GM18868 (cell line): ENCODE measurements at regions not wholly inside any gene's neighbourhood (a gene's known extent, or its start where the extent isn't known, plus 50 kb on each side); places are given as distances from the start of the nearest gene placed in this dataset.
A peak's percentile ranks its signal among the peaks of the same experiment; 100 is the strongest.
"Not testable (repeated sequence)": the region's sequence is repeated elsewhere in the genome, so short reads cannot be mapped to it uniquely, and the experiment has no call there.

Experiments used
- ATAC-seq: cut with Tn5 transposase; IDR thresholded peaks from one replicate; pipeline ENCODE4 v1.9.1; 2021; ENCODE audit warnings: mild to moderate bottlenecking, moderate library complexity; ENCODE audit not compliant: unreplicated experiment

GRCh38 chr7:91618776-91619765, 261.4 kb downstream of the MTERF1 start:
- no peak for ATAC-seq

DNA sequence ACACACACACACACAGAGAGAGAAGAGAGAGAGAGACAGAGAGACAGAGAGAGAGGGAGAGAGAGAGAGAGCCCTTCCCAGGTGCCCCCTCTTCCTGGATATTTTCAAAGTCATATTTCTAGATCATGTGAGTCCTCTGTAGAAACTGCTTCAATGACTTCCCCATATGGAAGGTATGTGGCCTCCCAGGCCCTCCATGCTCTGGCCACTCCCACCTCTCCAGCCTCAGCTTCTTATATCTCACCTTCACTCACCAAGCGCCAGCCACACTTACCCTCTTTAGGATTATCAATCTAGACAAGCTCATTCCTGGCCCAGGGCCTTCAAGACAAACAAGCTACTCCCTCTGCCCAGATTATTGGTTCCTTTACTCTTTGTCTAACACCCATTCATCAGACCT, 259.7 kb downstream of the MTERF1 start:
- no peak for ATAC-seq

DNA sequence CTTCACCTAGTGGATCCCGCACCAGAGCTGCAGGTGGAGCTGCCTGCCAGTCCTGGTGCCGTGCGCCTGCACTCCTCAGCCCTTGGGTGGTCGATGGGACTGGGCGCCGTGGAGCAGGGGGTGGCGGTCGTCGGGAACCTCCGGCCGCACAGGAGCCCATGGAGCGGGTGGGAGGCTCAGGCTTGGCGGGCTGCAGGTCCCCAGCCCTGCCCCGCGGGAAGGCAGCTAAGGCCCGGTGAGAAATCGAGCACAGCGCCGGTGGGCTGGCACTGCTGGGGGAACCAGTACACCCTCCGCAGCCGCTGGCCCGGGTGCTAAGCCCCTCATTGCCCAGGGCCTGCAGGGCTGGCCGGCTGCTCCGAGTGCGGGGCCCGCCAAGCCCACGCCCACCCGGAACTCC, 253.2 kb downstream of the MTERF1 start:
- ATAC-seq, result not testable (repeated sequence)

GRCh38 chr7:91628742-91629141, 251.8 kb downstream of the MTERF1 start:
- no peak for ATAC-seq

- no peak for ATAC-seq
These were observed 249.7 kb downstream of the MTERF1 start for GRCh38 chr7:91630581-91631380.

- no peak for ATAC-seq
These were observed 248.1 kb downstream of the MTERF1 start for GRCh38 chr7:91632234-91632940.

DNA sequence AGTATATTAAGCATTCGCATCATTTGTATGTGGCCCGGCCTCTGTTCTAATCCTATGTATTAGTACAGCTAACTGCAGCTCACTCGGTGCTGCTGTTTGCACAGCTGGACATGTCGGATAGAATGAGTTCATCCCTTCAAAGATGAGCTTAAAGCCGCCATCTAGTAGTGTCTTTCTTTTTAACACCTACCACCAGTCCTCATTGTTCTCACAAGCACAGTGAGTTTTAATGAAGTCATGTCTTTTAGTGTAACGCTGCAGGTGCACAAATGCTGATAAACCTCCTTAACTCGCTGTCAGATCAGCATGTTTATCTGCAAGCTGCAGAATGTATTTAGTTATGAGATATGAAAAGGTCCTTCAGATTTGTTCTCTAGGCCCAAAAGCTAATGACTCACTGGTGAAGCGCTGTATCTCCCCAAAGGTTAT, 247.5 kb downstream of the MTERF1 start:
- ATAC-seq, result no peak

GRCh38 chr7:91634485-91635177, 245.9 kb downstream of the MTERF1 start:
- ATAC-seq, result no peak

DNA sequence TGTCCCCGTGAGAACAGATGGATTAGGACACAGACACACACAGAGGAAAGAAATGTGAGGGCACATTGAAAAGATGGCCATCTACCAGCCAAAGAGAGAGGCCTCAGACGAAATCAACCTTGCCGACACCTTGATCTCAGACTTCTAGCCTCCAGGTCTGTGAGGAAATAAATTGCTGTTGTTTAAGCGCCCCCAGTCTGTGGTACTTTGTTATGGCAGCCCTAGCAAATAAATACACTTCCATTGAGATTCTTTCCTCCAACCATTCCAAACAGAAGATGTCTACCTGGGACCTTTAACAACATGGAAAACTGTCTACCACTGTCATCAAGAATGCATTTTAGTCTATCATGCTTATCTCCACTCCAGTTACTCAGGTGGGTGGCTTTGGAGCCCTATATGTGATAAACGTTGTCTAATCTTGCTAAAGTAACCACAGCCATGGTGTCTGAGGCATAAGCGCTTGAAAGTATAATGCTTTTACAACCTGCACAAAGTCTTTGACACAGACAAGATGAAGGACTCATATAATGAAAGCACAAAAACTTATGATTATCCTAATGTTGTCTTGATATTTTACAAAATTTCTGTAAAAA, 244.3 kb downstream of the MTERF1 start:
- ATAC-seq, result peak; percentile 73

- ATAC-seq, result no peak
These were observed 243.8 kb downstream of the MTERF1 start for GRCh38 chr7:91636728-91637127.

DNA sequence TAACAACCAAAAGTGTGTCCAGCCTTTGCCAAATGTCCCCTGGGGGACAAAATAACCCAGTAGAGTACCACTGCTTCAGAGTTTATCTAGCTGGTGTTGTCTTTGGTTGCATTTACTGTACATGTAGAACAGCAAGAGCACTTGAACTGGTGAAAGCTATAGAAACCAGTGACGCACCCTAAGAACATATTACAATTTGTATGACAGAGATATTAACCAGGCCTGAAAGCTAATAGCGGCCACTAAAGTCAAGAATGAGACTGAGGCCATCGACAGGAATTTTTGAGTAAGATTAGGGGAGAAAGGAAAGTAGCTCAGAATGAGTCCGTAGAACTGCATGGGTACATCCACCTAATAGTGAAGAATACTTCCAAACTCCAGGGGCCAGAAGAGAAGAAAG, 236.2 kb downstream of the MTERF1 start:
- no peak for ATAC-seq

DNA sequence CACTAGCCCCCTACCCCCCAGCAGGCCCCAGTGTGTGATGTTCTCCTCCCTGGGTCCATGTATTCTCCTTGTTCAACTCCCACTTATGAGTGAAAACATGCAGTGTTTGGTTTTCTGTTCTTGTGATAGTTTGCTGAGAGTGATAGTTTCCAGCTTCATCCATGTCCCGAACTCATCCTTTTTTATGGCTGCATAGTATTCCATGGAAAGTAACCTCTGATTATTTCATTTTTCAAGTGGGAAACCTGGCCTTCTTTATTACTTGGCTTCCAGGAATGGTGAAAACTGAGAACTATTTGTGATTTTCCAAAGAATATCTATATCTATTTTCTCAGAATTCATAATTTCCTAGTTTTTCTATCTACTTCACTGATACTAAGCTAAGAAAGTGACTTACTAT, 235.0 kb downstream of the MTERF1 start:
- no peak for ATAC-seq

DNA sequence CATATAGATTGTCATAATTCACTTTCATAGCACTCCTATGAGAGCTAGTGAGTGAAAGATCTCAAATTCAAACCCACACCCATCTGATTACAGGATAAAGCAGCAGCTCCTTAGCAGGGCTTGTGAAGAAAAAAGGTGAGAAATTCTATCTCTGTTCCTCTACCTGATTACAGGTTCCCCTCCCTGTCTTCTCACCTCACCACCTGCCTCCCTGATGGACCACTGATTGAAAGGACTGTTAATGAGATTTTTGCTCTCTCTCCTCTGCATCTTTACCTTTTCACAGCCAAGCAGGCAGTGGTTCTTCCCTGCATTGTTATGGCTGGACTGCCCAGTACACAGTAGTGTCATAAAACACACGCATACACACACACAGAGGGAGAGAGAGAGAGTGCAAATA, 228.5 kb downstream of the MTERF1 start:
- no peak for ATAC-seq

DNA sequence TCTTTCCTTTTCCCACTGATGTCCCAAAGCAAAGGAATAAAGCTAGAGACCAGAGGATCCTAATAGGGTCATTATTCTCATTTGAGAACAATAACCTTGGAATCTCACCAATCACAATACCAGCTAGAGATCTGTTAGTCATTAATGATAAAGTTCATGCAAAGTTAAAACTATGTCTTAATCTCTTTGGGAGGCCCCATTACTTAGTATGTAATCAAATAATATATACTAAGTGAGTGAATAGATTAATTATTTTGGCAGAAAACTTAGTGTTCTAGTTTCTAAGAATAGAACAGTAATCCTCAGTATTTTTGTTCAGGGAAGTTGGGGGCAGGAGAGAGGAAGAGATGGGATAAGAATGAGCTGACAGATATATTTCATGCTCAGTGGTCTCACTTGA, 227.2 kb downstream of the MTERF1 start:
- ATAC-seq, result no peak

GRCh38 chr7:91655656-91656055, 224.8 kb downstream of the MTERF1 start:
- ATAC-seq, result no peak

GRCh38 chr7:91656541-91657482, 223.7 kb downstream of the MTERF1 start:
- ATAC-seq, result no peak

- ATAC-seq, result no peak
These were observed 222.9 kb downstream of the MTERF1 start for GRCh38 chr7:91657483-91658071.

DNA sequence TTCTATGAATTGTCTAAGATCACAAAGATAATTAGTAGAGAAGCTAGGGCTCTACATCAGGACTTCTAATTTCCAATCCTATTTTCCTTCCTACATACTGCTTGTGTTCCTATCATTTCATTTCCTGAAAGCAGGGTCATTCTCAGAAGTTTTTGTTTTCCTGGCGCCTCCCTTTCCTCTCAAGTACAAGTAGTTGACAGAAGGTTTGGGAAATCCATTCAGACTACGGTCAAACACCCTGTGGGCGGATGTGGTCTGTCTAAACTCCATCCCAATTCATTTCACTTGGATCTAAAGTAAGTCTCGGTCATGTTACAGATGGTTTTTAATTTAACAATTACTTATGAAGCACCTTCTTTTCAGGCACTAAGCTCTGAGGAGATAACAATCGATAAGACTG, 221.4 kb downstream of the MTERF1 start:
- no peak for ATAC-seq
